ENCODE measurements at regions not wholly inside any gene's neighbourhood (a gene's known extent, or its start where the extent isn't known, plus 50 kb on each side); places are given as distances from the start of the nearest gene placed in this dataset.

GRCh38 chr1:56442290-56442877 is 137.0 kb downstream of the PLPP3 start:
- no peak for DNase-seq

GRCh38 chr1:56441601-56442000 is 137.8 kb downstream of the PLPP3 start:
- no peak for DNase-seq

GRCh38 chr1:56439610-56440264 is 139.6 kb downstream of the PLPP3 start:
- DNase-seq, result no peak

DNA sequence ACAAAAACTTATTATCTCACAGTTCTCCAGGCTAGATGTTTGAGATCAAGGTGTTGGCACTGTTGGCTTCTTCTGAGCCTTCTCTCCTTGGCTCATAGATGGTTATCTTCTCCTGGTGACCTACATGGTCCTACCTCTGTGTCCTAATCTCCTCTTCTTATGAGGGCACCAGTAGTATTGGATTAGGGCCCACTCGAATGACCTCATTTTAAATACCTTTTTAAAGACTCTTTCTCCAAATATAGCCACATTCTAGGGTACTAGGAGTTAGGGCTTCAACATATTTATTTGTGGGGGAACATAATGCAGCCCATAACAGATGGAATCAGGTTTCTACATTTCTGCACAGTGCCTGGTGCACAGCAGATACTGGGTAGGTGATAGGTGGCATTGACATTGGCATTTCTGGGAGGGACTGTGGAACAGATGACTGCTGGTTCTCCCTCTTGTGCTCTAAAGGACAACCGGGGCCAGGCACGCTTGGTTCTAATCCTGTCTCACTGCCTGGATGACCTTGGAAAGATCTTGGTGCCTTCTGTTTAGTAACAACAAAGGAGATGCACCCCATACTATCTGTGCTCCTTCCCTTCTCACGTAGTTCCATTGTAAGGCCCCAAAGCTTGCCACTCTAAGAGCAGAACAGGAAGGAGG is 140.3 kb downstream of the PLPP3 start:
- no peak for DNase-seq

- DNase-seq, result no peak
These were observed 141.4 kb downstream of the PLPP3 start for GRCh38 chr1:56437959-56438358.

DNA sequence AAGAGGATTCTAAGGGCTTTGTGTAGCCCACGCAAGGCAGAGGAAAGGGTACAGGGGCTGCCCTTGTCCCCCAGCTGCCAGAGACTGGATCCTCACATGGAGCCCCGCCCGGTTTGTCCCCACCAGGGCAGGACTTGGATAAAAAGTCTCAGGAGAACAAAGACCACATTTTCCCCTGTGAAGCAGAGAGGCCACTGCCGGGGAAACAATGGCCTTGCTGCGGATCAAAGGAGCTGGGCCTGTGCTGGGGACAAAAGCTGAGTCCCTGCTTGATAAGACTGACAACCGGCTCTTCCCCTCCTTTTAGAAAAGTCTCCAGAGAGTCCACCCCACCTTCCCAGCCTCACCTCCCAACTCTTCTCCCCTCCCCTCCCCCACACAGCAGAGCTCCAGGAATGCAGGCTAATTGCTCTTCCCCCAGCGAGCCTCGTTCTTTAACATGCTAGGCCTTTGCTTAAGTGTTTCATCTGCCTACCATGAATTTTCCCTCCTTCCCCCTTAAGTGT is 142.4 kb downstream of the PLPP3 start:
- DNase-seq, result no peak

GRCh38 chr1:56436296-56436695 is 143.1 kb downstream of the PLPP3 start:
- DNase-seq, result no peak

GRCh38 chr1:56435434-56436262 is 143.7 kb downstream of the PLPP3 start:
- no peak for DNase-seq

DNA sequence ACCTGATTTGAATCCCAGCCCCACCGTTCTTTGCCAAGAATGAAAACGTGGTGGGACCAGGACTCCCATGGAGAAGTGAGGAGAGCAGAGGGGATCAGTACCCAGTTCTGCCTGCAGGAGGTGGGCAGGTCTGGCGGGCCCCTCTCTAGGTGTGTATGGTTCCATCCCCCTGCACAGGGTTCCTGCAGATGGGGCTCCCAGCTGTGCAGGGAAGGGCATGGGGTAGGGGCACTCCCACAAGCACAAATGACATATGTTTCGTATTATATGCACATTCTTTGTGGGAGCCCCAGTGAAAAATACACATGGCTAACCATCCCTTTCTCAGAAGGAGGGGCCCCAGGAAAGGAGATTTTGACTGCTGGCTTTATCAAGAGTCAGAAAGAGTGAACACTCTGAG is 144.6 kb downstream of the PLPP3 start:
- no peak for DNase-seq

DNA sequence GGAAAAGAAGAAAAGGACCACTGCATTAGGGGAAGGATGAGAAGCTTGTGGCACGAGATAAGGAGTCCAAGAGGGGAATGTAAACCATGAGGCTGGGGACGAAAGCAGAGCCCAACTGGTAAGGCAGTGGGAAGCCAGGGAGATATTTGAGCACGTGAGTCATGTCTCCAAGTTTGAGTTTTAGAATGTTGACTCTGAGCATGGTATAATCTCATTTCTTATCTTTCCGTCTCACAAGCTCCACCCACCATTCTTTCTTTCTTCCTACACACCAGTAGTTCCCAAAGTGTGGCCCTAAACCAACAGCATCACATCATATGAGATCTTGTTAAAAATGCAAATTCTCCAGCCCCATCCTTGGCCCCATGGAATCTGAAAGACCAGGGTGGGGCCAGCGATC is 145.3 kb downstream of the PLPP3 start:
- no peak for DNase-seq

GRCh38 chr1:56433056-56433577 is 146.2 kb downstream of the PLPP3 start:
- DNase-seq, result no peak

- no peak for DNase-seq
These were observed 147.0 kb downstream of the PLPP3 start for GRCh38 chr1:56432166-56432971.

GRCh38 chr1:56430141-56430839 is 149.1 kb downstream of the PLPP3 start:
- no peak for DNase-seq

DNA sequence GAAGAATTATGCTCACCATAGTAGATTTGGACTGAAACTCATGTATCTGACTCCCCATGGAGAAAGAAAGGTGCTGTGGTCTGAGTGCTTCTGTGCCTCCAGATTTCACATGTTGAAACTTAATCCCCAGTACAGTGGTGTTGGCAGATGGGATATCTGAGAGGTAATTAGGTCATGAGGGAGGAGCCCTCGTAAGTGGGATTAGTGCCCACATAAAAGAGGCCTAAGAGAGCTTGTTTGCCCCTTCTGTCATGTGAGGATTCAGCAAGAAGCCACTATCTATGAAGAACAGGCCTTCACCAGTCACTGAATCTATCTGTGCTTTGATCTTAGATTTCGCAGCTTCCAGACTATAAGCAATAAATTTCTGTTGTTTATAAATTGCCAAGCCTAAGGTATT is 150.1 kb downstream of the PLPP3 start:
- no peak for DNase-seq

DNA sequence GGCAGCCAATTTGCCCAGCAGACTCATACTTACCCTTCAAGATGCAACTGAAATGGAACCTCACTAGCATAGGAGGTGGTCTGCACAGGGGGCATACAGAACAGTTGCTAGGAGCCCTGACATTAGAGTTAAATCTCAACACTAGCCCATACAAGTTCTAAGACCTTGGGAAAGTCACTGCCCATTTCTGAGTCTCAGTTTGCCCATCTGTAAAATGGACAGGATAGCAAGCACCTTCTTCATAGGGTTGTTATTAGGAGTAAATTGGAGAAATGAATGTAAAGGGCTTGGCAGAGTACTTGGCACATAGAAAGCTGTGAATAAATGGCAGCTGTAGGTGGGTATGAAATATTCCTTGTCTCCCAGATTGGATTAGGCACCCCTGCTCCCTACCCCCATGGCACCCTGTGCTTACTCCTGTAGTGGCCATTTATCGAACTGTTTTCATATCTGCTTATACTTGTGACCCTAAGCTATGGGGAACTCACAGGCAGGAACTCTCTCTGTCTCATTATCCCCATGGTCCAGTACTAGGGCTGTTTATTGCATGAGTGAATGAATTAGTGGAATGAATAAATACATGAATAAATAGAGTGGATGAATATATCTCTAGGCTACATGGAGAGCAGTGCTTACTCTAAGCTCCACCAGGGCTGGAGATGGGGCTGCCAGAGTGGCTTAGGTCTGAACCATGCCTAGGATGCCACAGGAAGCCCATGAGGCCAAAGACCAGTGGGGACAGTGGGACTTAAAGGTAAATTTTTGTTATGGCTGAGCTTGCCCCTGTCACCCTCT is 152.6 kb downstream of the PLPP3 start:
- no peak for DNase-seq

- no peak for DNase-seq
These were observed 153.8 kb downstream of the PLPP3 start for GRCh38 chr1:56425494-56426037.

- DNase-seq, result no peak
These were observed 154.4 kb downstream of the PLPP3 start for GRCh38 chr1:56424744-56425493.

DNA sequence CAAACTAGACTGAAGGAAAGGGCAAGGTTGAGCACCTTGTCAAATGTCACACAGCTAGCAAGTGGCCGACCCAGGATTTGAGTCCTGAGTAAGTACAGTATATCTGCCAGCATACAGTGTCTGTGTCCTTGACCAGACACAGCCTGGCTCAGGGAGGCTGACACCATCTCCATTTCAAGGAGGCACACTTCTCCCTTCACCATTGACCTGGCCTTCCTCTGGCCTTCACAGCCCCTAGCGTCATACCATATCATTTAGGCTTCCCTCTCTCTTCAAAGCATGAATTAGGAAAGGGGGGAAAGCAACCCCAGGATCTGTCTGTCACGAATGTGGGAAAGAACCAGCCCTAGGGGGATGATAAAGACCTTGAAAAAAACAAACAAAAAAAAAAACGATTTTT is 155.6 kb downstream of the PLPP3 start:
- DNase-seq, result no peak

DNA sequence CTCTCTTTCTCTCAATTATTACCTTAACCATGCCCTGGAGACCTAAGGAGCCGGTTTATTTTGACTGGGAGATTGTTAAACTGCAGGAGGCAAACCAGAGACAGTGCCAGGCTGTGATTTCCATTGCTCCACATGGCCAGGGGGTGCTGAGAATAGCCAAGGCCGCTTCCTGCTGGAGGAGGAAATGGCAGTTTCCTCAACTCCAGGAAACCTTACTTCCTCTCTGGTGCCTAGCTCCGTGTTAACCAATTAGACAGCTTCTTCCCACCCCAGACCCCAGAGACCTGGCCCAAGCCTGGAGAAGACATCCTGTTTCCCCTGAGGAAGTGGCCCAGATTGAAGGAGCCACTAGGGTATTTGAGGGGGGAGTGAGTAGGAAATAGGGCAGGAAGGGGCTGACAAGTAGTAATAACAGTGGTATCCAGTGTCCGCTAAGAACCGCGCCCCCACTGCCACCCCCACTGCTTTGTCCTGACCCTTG is 161.2 kb downstream of the PLPP3 start:
- DNase-seq, result no peak

GRCh38 chr1:56417646-56418045 is 161.7 kb downstream of the PLPP3 start:
- no peak for DNase-seq

Data from NCI-H2107 (cell line).